Midbrain (tissue), 1 donor: ENCODE measurements at regions not wholly inside any gene's neighbourhood (a gene's known extent, or its start where the extent isn't known, plus 50 kb on each side); places are given as distances from the start of the nearest gene placed in this dataset.

Experiments used
- DNase-seq: peaks from one replicate; lab custom pipeline; 2025; lab: John Stamatoyannopoulos, UW

- DNase-seq, result no peak
These were observed 464.6 kb upstream of the PKN2 start for GRCh38 chr1:88219521-88219920.

GRCh38 chr1:88221411-88221810 is 462.7 kb upstream of the PKN2 start:
- DNase-seq, result no peak

- DNase-seq, result no peak
These were observed 459.2 kb upstream of the PKN2 start for GRCh38 chr1:88224906-88225305.

GRCh38 chr1:88228114-88228513 is 456.0 kb upstream of the PKN2 start:
- DNase-seq, result no peak

- no peak for DNase-seq
These were observed 453.9 kb upstream of the PKN2 start for GRCh38 chr1:88230126-88230525.

GRCh38 chr1:88237058-88237457 is 447.0 kb upstream of the PKN2 start:
- DNase-seq, result no peak

GRCh38 chr1:88239205-88239604 is 444.9 kb upstream of the PKN2 start:
- no peak for DNase-seq

- no peak for DNase-seq
These were observed 436.4 kb upstream of the PKN2 start for GRCh38 chr1:88247666-88248065.

- no peak for DNase-seq
These were observed 433.2 kb upstream of the PKN2 start for GRCh38 chr1:88250915-88251314.

GRCh38 chr1:88252745-88253144 is 431.3 kb upstream of the PKN2 start:
- no peak for DNase-seq

GRCh38 chr1:88265606-88266005 is 418.5 kb upstream of the PKN2 start:
- DNase-seq, result no peak

GRCh38 chr1:88266051-88266450 is 418.0 kb upstream of the PKN2 start:
- no peak for DNase-seq

- DNase-seq, result peak; percentile 1
These were observed 411.9 kb upstream of the PKN2 start for GRCh38 chr1:88272216-88272615.

- DNase-seq, result no peak
These were observed 409.6 kb upstream of the PKN2 start for GRCh38 chr1:88274431-88274830.

GRCh38 chr1:88275259-88275862 is 408.7 kb upstream of the PKN2 start:
- no peak for DNase-seq

- DNase-seq, result no peak
These were observed 407.9 kb upstream of the PKN2 start for GRCh38 chr1:88276163-88276562.

- no peak for DNase-seq
These were observed 400.0 kb upstream of the PKN2 start for GRCh38 chr1:88284066-88284465.

- DNase-seq, result no peak
These were observed 399.3 kb upstream of the PKN2 start for GRCh38 chr1:88284666-88285366.

- no peak for DNase-seq
These were observed 397.4 kb upstream of the PKN2 start for GRCh38 chr1:88286716-88287115.

- DNase-seq, result no peak
These were observed 395.5 kb upstream of the PKN2 start for GRCh38 chr1:88288571-88288970.

GRCh38 chr1:88289401-88290102 is 394.5 kb upstream of the PKN2 start:
- DNase-seq, result no peak

- no peak for DNase-seq
These were observed 392.3 kb upstream of the PKN2 start for GRCh38 chr1:88291611-88292354.
